GDM1 (cell line): ENCODE measurements at regions not wholly inside any gene's neighbourhood (a gene's known extent, or its start where the extent isn't known, plus 50 kb on each side); places are given as distances from the start of the nearest gene placed in this dataset.

Experiments used
- DNase-seq: peaks from one replicate; lab custom pipeline; 2025; lab: John Stamatoyannopoulos, UW

- no peak for DNase-seq
Observed at GRCh38 chr2:510839-511238, 166.4 kb downstream of the TMEM18 start.

- no peak for DNase-seq
Observed at GRCh38 chr2:509888-510287, 167.3 kb downstream of the TMEM18 start.

- DNase-seq, result no peak
Observed at GRCh38 chr2:508121-508520, 169.1 kb downstream of the TMEM18 start.

- no peak for DNase-seq
Observed at GRCh38 chr2:506866-507265, 170.3 kb downstream of the TMEM18 start.

- no peak for DNase-seq
Observed at GRCh38 chr2:506451-506850, 170.8 kb downstream of the TMEM18 start.

GRCh38 chr2:505941-506340 is 171.3 kb downstream of the TMEM18 start:
- DNase-seq, result no peak

- no peak for DNase-seq
Observed at GRCh38 chr2:503288-503999, 173.8 kb downstream of the TMEM18 start.

GRCh38 chr2:502831-503230 is 174.4 kb downstream of the TMEM18 start:
- DNase-seq, result no peak

GRCh38 chr2:501667-502066 is 175.5 kb downstream of the TMEM18 start:
- DNase-seq, result no peak

GRCh38 chr2:501130-501529 is 176.1 kb downstream of the TMEM18 start:
- no peak for DNase-seq

GRCh38 chr2:499726-500125 is 177.5 kb downstream of the TMEM18 start:
- no peak for DNase-seq

- no peak for DNase-seq
Observed at GRCh38 chr2:498493-499178, 178.6 kb downstream of the TMEM18 start.

GRCh38 chr2:497770-498492 is 179.3 kb downstream of the TMEM18 start:
- DNase-seq, result no peak

- no peak for DNase-seq
Observed at GRCh38 chr2:496729-497128, 180.5 kb downstream of the TMEM18 start.

GRCh38 chr2:495745-496275 is 181.4 kb downstream of the TMEM18 start:
- DNase-seq, result no peak

GRCh38 chr2:494853-495252 is 182.4 kb downstream of the TMEM18 start:
- DNase-seq, result no peak

- DNase-seq, result no peak
Observed at GRCh38 chr2:493228-493627, 184.0 kb downstream of the TMEM18 start.

GRCh38 chr2:492178-492577 is 185.0 kb downstream of the TMEM18 start:
- DNase-seq, result no peak

- DNase-seq, result no peak
Observed at GRCh38 chr2:489838-490237, 187.4 kb downstream of the TMEM18 start.

- no peak for DNase-seq
Observed at GRCh38 chr2:489084-489483, 188.1 kb downstream of the TMEM18 start.

- DNase-seq, result no peak
Observed at GRCh38 chr2:487186-488079, 189.8 kb downstream of the TMEM18 start.

- DNase-seq, result no peak
Observed at GRCh38 chr2:486371-486770, 190.8 kb downstream of the TMEM18 start.
